LNCaP clone FGC (cell line): ENCODE measurements at regions not wholly inside any gene's neighbourhood (a gene's known extent, or its start where the extent isn't known, plus 50 kb on each side); places are given as distances from the start of the nearest gene placed in this dataset.

ENCODE experiments used
- DNase-seq: peaks from one replicate; pipeline ENCODE4 v3.0.0-alpha.2; 2011; ENCODE audit warnings: low read depth
- H3K4me3 ChIP-seq: 2 replicates; pipeline ENCODE4 v1.5.1; 2011; ENCODE audit warnings: mild to moderate bottlenecking, low read depth, low read length, control low read depth
- TF ChIP-seq, protein P1 (sequence below): IDR thresholded peaks from 2 replicates; pipeline ENCODE4 v1.5.1; 2012; ENCODE audit warnings: mild to moderate bottlenecking; ENCODE audit not compliant: control insufficient read depth, insufficient read depth; ENCODE audit errors: extremely low read depth

DNA sequence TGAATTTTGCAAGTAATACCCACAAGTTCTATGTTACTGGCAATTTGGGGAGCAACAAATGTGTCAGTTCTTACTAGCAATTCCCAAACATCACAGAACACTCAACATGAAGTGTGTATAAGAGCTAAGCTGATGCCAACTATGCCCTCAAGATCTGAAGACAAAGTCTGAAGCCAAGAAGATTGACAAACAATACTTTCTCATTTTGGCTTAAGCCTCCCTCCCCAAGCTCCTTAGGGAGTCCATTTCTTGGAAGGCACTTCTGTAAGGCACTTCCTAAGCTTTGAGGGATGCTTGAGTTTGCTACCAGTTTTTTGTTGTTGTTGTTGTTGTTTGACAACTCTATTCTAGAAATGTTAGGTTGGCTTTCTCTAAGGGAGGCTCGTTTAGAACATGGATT lies 154.4 kb upstream of the ZNF644 start:
- no peak overlapping the region for H3K4me3 ChIP-seq
- no peak for DNase-seq
- TF ChIP-seq, protein P1, sequence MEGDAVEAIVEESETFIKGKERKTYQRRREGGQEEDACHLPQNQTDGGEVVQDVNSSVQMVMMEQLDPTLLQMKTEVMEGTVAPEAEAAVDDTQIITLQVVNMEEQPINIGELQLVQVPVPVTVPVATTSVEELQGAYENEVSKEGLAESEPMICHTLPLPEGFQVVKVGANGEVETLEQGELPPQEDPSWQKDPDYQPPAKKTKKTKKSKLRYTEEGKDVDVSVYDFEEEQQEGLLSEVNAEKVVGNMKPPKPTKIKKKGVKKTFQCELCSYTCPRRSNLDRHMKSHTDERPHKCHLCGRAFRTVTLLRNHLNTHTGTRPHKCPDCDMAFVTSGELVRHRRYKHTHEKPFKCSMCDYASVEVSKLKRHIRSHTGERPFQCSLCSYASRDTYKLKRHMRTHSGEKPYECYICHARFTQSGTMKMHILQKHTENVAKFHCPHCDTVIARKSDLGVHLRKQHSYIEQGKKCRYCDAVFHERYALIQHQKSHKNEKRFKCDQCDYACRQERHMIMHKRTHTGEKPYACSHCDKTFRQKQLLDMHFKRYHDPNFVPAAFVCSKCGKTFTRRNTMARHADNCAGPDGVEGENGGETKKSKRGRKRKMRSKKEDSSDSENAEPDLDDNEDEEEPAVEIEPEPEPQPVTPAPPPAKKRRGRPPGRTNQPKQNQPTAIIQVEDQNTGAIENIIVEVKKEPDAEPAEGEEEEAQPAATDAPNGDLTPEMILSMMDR, result no peak

DNA sequence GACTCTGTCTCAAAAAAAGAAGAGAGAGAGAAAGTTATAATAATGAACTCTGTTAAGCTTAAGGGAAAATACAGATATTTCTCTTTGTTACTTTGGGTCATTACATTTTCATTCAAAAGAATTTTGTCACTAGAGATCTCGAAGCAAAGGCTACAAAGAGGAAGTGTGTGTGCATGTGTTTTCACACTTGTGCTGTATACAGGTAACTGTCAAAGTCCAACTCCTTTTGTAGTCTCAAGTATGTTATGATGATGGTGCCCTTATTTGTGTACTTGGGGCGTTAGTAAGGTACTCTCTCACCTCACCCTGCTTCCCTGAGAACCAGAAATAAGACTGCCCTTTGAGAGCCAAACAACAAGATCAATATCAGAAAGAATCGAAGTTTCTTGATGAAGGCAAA lies 152.9 kb upstream of the ZNF644 start:
- H3K4me3 ChIP-seq, result no peak overlapping the region
- TF ChIP-seq, protein P1, result no peak
- no peak for DNase-seq

DNA sequence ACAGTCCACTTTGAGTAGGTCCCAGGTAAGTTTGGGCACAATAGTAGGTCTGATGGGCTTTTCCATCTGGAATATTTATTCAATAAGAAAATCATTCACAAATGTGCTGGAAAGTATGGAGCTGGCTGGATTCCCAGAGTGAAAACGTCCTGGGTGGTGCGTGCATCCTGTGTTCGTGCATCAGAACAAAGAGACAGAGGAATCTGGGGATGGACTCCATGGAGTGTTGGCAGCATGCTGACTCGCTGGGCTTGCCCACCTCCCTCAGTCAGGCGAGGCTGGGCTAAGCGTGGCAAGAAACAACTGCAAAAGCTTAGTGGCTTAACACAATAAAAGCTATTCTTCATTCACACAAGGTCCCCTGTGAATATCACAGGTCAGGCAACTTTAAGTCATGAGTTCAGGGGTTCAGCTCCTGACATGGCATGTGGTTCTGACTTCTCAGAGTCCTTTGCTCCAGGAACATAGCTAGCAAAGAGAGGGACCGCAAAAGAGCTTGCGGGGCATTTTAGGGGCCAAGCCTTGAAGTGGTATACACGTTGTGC lies 151.6 kb upstream of the ZNF644 start:
- TF ChIP-seq, protein P1, result no peak
- DNase-seq, result no peak
- H3K4me3 ChIP-seq, result no peak overlapping the region

DNA sequence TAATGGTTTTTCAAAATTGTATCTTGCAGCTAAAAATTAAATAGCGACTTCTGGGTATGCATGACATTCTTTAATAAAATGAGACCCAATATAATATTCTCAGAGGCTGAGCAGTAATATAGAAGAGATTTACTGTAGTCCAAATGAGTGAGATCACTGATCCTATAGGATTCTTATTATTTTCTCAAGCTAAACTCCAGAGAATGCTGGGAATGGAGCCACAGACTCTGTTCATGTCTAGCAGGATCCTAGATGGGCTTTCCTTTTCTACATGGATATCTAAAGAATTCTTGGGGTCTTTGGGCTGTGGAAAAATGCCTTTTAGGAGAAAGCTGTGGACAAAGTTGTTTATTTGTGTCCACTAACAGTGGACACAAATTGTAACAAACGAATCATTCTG lies 150.7 kb upstream of the ZNF644 start:
- DNase-seq, result no peak
- TF ChIP-seq, protein P1, result no peak
- no peak overlapping the region for H3K4me3 ChIP-seq

DNA sequence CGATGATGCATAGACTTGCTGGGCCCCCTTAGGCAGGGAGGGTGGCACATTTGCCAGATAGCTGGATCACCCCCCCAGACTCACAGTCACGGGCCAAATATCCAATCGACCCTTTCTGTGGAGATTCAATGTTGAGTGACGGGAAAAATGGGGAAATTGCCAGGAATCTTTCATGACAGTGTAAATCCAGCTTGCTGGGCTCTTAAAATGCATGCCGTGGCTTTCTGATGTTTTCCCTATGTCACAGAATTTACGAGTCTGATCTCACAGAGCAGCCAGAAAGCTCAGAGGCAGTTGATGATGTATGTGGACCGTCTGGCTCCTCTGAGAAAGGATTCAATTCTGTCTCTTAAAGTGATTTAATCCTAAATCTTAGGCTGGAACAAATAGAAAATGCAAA lies 150.1 kb upstream of the ZNF644 start:
- no peak for DNase-seq
- H3K4me3 ChIP-seq, result no peak overlapping the region
- TF ChIP-seq, protein P1, result no peak

DNA sequence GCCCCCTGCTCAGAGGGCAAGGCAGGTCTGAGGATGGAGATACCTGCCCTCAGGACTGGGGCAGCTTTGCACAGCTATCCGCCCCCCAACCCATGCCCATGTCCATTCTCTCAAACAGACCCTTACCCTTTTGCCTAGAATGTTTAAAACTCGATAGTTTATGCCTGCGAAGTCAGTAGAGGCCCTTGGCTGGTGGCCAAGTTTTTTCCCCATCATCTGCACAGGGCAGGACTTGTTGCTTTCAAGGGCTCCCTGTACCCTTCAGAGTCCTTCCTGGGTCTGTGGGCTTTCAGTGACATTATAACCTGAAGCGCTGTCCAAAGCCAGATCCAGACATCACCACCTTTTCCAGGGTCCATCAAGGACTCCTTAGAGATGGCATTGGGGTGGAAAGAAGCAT lies 148.7 kb upstream of the ZNF644 start:
- no peak for DNase-seq
- TF ChIP-seq, protein P1, result no peak

DNA sequence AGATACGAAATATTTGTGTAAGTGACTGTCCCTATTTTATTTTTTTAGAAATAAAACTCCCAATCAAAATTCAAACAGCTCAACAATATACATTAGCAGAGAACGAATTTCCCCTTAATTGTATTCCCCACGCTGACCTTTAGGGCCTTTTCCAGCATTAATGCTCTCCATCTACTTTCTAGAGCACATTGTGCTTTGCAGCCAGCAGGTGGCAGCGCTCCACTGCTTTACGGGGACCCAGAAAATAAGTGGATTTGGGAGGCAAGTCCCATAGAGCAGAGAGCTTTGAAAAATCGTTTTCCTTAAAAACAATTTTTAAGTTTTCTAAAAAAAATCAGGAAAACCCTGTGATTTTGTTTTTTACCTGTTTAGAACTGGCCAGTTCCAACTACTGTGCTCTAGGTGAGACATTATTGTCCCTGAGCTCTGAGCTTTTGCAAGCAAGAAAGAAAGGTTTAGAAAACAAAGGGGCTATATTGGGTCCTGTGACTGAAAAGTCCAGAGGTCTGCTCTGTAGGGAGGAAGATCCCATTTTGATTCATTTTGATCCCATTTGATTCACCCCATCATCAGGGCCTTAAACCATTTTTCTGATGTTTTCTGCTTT lies 144.4 kb upstream of the ZNF644 start:
- no peak for DNase-seq
- no peak overlapping the region for H3K4me3 ChIP-seq
- TF ChIP-seq, protein P1, result peak; percentile 98

More for the DNA sequence above, 148.7 kb upstream of the ZNF644 start:
- no peak overlapping the region for H3K4me3 ChIP-seq
